SKM-1 (cell line): ENCODE measurements at regions not wholly inside any gene's neighbourhood (a gene's known extent, or its start where the extent isn't known, plus 50 kb on each side); places are given as distances from the start of the nearest gene placed in this dataset.
A peak's percentile ranks its signal among the peaks of the same experiment; 100 is the strongest.

ENCODE experiments used
- DNase-seq: peaks from one replicate; lab custom pipeline; 2025; ENCODE audit not compliant: unreplicated experiment; lab: John Stamatoyannopoulos, UW

DNA sequence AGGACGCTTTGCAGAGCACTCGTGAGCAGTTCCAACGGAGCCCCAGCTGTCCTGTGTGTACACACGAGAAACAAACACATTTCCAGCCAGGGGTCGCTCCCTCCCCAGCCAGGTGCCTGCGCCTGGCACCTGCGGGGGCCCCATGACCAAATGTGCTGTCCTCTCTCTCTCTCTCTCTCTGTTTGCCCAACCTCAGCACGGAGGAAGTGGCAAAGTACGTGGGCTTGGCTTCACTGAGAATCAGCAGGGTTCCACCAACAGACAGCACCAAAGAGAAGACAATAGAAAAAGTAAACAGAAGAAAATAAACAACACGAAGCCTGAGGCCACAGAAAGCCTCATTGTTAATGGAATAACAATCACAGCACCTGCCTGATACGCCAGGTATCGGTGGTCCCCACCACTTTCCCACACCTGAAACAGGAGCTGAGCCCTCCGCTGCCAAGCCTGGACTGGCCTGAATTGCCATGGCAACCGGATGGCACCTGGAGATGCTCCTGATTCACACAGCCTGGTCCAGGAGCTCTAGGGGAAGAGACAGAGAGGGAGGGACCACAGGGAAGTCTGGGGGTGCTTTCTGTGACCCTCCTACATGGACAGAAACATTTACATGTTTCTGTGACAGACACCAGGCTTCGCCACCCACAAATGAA, 103.9 kb upstream of the CACNA1A start:
- DNase-seq: no peak

DNA sequence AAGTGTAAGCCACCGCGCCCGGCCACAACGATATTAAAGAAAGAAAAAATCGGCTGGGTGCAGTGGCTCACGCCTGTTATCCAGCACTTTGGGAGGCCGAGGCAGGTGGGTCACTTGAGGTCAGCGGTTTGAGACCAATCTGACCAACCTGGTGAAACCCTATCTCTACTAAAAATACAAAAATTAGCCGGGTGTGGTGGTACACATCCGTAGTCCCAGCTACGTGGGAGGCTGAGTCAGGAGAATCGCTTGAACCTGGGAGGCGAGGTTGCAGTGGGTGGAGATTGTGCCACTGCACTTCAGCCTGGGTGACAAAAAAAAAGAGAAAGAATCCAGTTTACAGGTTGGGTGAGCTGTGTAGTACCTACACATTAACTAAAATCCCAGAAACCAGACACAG, 99.9 kb upstream of the CACNA1A start:
- DNase-seq: no peak

DNA sequence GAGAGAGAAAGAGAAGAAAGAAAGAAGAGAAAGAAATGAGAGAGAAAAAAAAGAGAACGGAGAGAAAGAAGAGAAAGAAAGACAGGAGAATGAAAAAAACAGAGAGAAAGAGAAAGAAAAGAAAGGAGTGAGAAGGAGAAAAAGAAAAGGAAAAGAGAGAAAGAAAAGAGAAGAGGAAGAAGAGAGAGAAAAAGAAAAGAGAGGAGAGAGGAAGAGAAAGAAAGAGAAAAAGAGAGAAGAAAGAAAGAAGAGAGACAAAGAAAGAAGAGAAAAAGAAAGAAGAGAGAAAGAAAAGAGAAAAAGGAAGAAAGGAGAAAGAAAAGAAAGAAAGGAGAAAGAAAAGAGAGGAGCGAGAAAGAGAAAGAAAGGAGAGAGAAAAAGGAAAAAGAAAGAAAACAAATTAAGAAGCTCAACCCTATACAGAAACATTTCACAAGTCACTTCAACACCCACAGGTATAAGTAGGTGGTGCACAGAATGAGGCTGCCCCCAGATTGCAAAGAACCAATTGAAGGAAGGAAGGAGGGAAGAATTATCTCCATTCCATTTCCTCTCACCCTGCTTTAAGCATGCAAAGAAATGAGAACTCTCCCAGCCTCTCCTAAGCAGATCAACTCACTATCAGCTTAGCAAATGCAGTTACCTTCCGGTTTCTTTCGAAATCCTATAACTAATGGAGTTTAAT, 98.8 kb upstream of the CACNA1A start:
- DNase-seq: no peak

DNA sequence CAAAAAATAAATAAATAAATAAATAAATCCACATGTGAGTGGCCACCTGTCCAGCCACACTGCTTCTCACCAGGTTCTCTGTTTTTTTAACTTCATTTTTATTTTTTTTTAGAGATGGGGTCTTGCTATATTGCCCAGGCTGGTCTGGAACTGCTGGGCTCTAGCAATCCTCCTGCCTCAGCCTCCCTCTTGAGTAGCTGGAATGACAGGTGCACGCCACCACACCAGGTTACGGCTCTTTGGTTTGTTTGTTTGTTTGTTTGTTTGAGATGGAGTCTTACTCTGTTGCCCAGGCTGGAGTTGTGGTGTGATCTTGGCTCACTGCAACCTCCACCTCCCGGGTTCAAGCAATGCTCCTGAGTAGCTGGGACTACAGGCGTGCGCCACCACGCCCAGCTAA, 94.5 kb upstream of the CACNA1A start:
- no peak for DNase-seq

DNA sequence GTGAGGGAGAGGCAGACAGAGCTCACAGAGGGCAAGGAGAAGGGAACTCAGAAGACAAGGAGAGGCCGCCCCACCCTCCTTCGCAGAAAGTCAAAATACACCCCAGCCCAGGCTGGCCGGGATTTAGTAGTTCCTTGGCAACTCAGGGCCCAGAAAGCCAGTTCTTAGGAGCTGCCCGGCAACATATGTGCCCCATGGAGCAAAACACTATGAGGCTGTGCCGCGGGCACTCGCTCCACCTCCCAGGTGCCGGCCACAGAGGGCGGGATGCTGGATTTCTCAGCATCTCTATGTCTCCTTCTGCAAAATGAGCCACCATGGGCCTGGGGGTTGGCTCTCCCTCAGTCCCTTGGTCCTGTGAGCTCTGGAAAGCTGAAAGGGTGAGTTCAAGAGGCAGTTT, 93.8 kb upstream of the CACNA1A start:
- no peak for DNase-seq

DNA sequence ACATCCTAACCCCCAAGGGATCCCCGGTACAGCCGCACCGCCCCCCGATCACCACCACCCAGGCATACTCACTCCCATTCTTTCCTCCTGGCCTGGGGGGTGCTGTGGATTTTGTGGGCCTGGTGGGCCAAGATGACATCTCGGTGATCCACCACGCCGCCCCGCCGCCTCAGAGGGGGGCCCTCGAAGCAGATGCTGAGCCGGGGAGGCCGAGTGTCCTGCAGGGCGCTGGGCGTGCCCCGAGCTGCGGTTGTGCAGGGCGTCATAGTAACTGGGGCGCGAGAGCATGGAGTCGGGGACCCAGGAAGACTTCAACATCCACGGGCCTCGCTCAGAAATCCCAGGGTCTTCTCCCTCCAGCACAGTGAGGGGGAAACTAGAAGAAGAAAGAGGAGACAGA, 93.4 kb upstream of the CACNA1A start:
- no peak for DNase-seq

DNA sequence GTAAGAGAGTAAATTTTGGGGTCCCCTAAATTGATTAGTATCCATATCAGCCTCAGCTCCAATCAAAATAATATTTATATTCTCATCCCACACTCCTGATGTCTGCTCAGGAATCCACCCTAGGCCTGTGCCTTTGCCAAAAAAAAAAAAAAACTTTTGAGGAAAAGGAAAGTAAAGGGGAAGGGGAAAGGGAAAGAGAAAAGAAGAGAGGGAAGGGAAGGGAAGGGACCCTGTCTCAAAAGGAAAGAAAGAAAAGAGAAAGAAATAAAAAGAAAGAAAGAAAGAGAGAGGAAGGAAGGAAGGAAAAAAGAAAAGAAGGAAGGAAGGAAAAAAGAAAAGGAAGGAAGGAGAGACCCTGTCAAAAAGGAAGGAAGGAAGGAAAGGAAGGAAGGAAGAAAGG, 91.8 kb upstream of the CACNA1A start:
- DNase-seq: no peak

DNA sequence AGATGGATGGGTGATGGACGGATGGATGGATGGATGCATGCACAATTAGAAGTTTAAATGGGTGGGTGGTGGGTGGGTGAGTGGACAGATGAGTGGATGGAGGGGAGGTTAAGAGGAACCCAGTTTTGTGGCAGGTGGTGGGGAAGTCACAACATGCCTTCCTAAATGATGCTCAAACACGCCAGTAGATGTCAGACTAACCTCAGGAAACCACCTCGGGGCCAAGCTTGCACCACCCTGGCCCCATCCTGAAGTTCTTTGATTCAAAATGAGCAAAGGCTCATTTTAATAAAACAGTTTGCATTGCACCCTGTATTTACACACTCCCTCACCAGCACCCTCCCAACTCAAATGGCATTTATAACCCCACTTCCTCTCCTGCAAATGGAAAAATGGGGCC, 91.4 kb upstream of the CACNA1A start:
- peak; percentile 56 for DNase-seq

DNA sequence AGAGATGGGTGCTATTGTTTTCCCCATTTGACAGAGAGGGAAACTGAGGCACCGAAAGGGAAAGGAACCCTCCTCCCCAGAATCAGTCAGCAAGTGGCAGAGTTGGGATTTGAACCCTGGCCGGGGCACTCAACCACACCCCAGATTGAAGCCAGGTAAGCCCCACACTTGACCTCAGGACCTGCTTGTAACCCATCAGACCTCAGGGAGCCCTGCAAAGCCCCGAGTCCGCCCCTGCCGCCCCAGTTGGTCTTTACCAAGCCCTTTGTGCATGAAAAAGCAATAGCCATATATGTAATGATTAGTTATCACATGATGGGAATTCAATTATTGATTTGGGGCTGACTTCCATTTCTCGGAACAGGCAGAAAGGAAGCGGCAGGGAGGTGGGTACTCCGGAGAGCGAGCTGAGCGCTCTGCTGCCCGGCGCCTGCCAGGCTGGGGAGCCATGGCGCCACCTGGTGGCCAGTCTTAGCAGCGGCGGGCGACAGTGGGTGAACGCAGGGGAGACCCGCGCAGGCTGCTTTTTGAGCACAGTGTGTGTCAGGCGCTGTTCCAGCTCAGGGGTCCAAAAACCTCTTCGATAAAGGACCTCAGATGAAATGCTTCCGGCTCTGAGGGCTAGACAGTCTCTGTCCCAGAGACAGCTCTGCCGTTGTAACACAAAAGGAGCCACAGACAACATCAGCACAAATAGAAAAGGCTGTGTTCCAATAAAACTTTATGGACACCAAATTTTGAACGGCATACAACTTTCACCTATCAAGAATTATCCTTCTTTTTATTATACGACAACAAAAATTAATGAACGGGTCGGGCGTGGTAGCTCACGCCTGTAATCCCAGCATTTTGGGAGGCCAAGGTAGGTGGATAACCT, 82.9 kb upstream of the CACNA1A start:
- peak; percentile 22 for DNase-seq

DNA sequence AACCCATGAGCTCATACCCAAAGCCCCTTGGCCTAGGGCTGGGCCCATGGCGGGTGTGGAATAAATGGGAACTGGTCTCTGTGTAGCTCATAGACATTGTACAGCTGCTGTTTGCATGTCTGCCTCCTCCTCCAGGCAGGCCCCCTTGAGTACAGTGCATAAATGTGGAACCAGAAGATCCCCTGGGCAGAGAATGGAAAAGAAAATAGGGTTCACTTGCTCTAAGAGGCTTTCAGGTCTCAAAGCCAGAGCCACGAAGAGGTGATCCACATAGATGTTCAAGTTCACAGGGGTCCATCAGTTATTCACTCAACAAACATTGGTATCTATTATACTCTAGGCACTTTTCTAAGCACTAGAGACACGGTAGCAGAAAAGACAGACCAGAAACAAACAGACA, 79.2 kb upstream of the CACNA1A start:
- DNase-seq: no peak

DNA sequence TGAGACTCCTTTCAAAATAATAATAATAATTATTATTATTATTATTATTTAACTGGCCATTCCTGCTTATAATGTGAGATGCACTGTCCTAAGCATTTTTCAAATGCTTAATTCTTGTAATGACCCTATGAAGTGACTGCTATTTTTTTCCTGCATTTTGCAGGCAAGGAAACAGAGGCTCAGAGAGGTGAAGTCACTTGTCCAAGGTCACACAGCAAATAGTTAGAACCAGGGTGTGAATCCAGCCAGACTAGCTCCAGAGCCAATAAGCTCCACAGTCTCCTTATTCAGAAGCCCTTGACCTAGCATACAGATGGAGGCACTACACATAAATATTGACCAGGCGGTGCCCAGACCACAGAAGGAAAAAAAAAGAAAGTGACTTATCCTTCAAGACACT, 77.5 kb upstream of the CACNA1A start:
- no peak for DNase-seq

DNA sequence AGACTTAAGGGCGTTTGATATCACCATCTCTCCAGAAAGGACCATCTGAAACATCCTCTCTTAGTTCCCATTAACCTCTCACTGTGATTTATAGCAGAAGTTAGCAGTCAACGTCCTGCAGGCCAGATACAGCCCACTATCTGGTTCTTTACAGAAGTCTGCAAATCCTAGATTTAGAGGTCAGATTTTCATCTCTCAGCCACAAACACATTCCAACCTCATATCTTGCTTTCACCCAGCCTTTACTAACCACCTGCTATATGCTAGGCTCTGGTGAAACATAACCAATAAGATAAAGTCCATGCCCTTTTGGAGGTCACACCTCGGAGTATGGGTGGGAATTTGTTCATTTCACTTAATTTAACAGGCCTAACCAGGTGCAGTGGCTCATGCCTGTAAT, 76.8 kb upstream of the CACNA1A start:
- no peak for DNase-seq

DNA sequence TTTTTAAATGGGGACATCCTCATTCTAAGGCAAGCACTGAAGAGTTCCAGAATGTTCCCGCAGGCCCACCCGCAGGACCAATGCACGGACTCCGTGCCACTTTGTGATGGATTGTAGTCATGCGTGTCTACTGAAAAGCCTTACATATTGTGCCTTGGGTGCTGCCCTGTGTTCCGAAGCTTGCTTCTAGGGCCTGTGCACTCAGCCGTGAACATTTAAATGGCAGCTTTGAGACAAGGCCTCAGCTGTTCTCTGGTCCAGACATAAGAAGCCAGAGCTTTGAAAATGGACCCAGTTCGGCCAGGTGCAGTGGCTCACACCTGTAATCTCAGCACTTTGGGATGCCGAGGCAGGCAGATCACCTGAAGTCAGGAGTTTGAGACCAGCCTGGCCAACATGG, 75.3 kb upstream of the CACNA1A start:
- no peak for DNase-seq

DNA sequence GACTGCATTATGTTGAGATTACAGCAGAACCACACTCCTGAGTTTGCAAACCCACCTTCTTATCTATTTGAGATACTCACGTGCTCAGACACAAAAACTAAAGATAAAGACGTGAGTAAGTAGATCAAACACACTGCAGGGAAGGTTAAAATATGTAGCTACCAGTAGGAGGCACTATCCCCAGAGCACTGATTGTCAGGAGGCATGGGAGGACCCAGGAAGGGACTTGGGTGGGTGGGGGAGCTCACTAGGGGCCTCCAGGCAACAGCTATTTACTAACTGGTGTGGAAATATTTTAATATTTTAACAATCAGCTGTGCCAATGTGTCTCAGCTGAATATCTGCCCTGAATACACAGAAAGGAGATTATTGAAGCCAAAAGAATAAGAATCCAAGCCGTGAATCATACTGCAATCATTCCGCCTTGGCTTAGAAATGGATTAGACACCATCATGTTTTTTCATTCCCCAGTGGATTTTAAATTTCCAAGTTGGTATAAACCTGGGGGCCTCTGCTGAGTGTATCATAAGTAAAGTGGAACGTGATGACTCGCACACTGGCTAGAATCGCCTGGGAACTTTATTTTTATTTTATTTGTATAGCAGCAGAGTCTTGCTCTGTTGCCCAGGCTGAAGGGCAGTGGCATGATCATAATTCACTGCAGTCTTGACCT, 73.2 kb upstream of the CACNA1A start:
- DNase-seq: no peak

DNA sequence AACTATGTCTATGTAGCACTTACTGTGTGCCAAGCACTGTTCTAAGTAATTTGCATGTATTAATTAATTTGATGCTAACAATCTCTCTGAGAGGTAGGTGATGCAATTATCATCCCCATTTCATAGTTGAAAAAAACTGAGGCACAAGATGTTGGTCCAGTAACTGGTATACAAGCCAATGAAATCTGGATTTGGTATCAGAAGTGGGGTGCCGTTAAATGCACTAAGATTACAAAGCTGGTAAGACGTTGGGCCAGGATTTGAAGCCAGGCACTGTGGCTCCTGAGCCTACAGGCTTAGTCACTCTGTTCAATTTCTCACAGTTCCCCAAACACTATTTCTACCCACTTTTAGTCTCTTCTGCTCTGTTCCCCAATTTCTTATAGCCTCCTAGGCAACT, 70.4 kb upstream of the CACNA1A start:
- DNase-seq: no peak

DNA sequence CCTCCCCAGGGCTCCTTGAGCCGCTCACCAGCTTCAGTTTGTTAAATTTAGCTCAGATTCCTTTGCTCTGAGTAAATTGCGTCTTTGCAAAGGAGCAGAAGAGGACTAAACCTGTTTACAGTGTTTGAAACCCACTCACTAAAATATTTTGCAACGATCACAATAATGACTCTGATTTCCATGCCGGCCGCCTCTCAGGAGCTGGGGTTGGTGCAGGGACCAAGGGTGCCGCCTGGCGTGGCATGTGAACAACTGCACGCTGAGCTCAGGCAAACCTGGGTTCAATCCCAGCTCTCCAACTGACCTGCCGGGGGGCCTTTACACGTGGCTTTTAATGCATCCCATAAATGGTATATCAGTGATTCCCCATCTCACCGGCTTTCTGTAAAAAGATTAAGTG, 68.7 kb upstream of the CACNA1A start:
- no peak for DNase-seq

DNA sequence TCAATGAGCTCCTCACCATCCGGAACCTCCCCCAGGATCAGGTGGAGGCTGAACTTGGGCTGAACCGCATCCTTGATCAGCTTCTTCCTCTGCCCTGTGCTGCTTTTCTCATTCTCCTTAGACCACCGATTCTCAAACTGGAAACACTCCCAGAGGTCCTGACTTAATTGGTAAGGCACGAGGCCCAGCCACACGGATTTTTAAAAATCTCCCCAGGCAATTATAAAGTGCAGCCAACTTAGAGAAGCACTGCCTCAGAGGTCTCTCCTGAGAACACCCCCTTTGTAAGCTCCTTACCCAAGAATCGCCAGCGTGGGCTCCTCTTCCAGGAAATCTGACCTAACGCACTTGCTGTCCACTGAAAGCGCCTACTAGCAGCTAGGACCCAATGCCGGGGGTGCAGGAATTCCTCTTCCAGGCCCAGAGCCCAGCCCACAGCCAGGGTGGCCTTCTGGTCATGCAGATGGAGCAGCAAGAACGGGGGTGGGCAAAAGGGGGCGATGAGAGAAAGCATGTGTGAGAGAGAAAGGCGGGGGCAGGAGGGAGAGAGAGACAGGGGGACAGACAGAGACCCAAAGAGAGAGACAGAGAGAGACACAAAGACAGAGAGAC, 66.9 kb upstream of the CACNA1A start:
- DNase-seq: no peak

DNA sequence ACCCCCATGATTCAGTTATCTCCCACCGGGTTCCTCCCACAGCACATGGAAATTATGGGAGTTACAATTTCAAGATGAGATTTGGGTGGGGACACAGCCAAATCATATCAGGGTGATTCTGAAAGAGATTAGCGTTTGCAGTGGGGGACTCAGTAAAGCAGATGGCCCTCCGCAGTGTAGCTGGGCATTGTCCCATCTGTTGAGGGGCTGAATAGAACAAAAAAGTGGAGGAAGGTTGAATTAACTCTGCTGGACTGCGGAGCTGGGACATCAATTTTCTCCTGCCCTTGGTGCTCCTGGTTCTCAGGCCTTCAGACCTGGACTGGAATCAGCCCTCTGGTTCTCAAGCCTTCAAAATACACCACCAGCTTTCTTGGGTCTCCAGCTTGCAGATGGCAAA, 55.2 kb upstream of the CACNA1A start:
- DNase-seq: no peak

DNA sequence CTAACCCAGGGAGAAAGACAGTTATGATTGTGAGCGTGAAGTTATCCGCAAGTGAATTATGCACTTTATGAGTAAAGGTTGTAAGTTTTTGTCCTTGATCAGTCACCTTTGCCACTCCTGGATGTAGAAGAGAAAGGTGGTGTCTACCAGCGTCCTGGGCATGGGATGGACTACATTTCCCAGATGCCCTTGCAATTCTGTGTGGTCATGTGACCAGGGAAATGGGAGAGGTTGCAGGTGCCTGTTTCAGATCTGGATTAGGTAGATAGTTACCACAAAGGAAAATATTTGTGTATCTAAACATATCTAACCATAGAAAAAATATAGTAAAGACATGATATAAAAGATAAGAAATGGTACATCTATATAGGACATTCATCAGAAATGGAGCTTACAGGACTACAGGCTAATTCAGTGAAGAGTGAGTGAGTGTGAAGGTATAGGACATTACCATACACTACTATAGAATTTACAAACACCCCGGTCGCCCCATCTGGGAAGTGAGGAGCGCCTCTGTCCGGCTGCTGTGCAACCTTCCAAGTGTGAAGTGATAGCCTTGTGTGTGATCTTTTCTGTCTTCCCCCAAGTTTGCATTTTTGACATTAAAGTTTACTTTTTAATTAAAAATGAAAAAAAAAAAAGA, 51.6 kb upstream of the CACNA1A start:
- DNase-seq: no peak

DNA sequence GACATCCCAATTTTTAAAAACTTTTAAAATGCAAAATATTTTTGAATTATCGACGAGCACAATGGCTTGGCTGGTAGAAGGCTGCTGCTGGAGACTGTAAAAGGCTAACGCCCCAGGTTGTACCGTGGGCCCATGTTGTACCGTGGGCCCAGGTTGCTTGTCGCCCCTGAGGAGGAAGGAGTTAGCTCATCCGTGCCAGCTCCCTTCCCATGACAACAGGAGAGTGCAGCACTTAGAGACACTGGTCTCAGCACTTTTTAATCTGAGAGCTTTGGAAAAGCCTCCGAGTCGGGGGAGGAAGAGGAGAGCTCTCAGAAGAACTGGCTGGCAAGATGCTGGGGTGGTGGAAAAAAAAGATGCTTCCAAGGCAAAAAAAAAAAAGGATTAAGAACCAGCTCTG, 50.3 kb upstream of the CACNA1A start:
- no peak for DNase-seq
